Thoracic aorta (tissue), 2 donors: ENCODE measurements at regions not wholly inside any gene's neighbourhood (a gene's known extent, or its start where the extent isn't known, plus 50 kb on each side); places are given as distances from the start of the nearest gene placed in this dataset.
"Not testable (repeated sequence)": the region's sequence is repeated elsewhere in the genome, so short reads cannot be mapped to it uniquely, and the experiment has no call there.

ENCODE experiments used
- ATAC-seq: fragments of 150-250 bp; one replicate; pipeline ENCODE4 v1.8.0; 2017; ENCODE audit warnings: low read depth; ENCODE audit not compliant: insufficient number of reproducible peaks, low FRiP score
- DNase-seq: peaks from one replicate; pipeline ENCODE4 v3.0.0-alpha.2; 2020; ENCODE audit warnings: low spot score
- H3K27ac ChIP-seq, 2 donors: fragments of 200-600 bp; sonication (generic); 1 replicate in 1 of 2; 2 replicates in 1 of 2; pipeline ENCODE4 v1.5.1; 2016; ENCODE audit warnings: mild to moderate bottlenecking in 2 of 2, moderate library complexity in 2 of 2
- H3K27me3 ChIP-seq: fragments of 200-600 bp; sonication (generic); replicated peaks from 2 replicates; pipeline ENCODE4 v1.6.0; 2016; ENCODE audit warnings: mild to moderate bottlenecking; ENCODE audit not compliant: insufficient read depth
- H3K36me3 ChIP-seq: fragments of 200-600 bp; sonication (generic); one replicate; pipeline ENCODE4 v1.5.1; 2016
- H3K4me1 ChIP-seq, 2 donors: fragments of 200-600 bp; sonication (generic); 1 replicate in 1 of 2; 2 replicates in 1 of 2; pipeline versions ENCODE4 v1.5.1 to v1.6.0; 2016; ENCODE audit warnings: low read depth in 2 of 2, mild to moderate bottlenecking in 1 of 2; ENCODE audit not compliant: control insufficient read depth in 1 of 2
- H3K4me3 ChIP-seq: fragments of 200-600 bp; sonication (generic); 2 replicates; pipeline ENCODE4 v1.5.1; 2016; ENCODE audit warnings: mild to moderate bottlenecking
- H3K9me3 ChIP-seq: fragments of 200-600 bp; sonication (generic); 2 replicates; pipeline ENCODE4 v1.5.1; 2016
- CTCF ChIP-seq: fragments of 200-600 bp; sonication (generic); IDR thresholded peaks from one replicate; pipeline ENCODE4 v1.5.1; 2019; ENCODE audit warnings: antibody characterized with exemption

- ATAC-seq (no peak), DNase-seq (no peak)
- Histone ChIP-seq H3K4me3 (no peak overlapping the region), H3K36me3 (no peaks in the 10 kb centered on the region), H3K9me3 (no peaks in the 10 kb centered on the region), H3K27ac (no peak overlapping the region), H3K4me1 (peaks cover 0 to 8% of the 10 kb centered on the region in 2 donors), H3K27me3 (no peaks in the 10 kb centered on the region)
- no peak for TF ChIP-seq CTCF
These were observed 97.7 kb downstream of the ANKRD10 start for GRCh38 chr13:110817143-110817542.

GRCh38 chr13:110818747-110819146, 96.1 kb downstream of the ANKRD10 start:
- DNase-seq (no peak), ATAC-seq (no peak)
- Histone ChIP-seq H3K9me3 (no peaks in the 10 kb centered on the region), H3K4me1 (peaks cover 0 to 3% of the 10 kb centered on the region in 2 donors), H3K27ac (no peak overlapping the region), H3K27me3 (no peaks in the 10 kb centered on the region), H3K36me3 (no peaks in the 10 kb centered on the region), H3K4me3 (no peak overlapping the region)
- no peak for TF ChIP-seq CTCF

- H3K9me3 ChIP-seq: no peaks in the 10 kb centered on the region
- no peak overlapping the region for H3K4me3 ChIP-seq
- no peak overlapping the region for H3K27ac ChIP-seq
- no peaks in the 10 kb centered on the region for H3K27me3 ChIP-seq
- no peaks in the 10 kb centered on the region for H3K36me3 ChIP-seq
- no peak for ATAC-seq
- H3K4me1 ChIP-seq: peaks cover 0 to 3% of the 10 kb centered on the region in 2 donors
- peak; percentile 34 for DNase-seq
- peak; percentile 98 for TF ChIP-seq CTCF
These were observed 95.5 kb downstream of the ANKRD10 start for GRCh38 chr13:110819203-110820014.

- no peak for DNase-seq
- no peak overlapping the region for H3K27ac ChIP-seq
- no peaks in the 10 kb centered on the region for H3K36me3 ChIP-seq
- no peak for ATAC-seq
- TF ChIP-seq CTCF: no peak
- no peaks in the 10 kb centered on the region for H3K9me3 ChIP-seq
- no peak overlapping the region for H3K4me3 ChIP-seq
- H3K27me3 ChIP-seq: no peaks in the 10 kb centered on the region
- H3K4me1 ChIP-seq: peaks cover 0 to 3% of the 10 kb centered on the region in 2 donors
These were observed 94.5 kb downstream of the ANKRD10 start for GRCh38 chr13:110820322-110820721.

- H3K36me3 ChIP-seq, H3K27ac ChIP-seq, H3K4me3 ChIP-seq, H3K27me3 ChIP-seq, ATAC-seq, DNase-seq, H3K9me3 ChIP-seq, H3K4me1 ChIP-seq: not testable (repeated sequence)
These were observed 92.8 kb downstream of the ANKRD10 start for GRCh38 chr13:110821837-110822668.
